GM23338 (cell line): ENCODE measurements at regions not wholly inside any gene's neighbourhood (a gene's known extent, or its start where the extent isn't known, plus 50 kb on each side); places are given as distances from the start of the nearest gene placed in this dataset.

Experiments used
- ATAC-seq: fragments of 200-7000 bp; cut with Tn5 transposase; 3 replicates; pipeline ENCODE4 v1.9.1; 2020
- DNase-seq: peaks from one replicate; pipeline ENCODE4 v3.0.0-alpha.2; 2015; ENCODE audit warnings: low spot score
- H2AFZ ChIP-seq: fragments of 200-600 bp; sonication (generic); 2 replicates; pipeline ENCODE4 v1.8.0; 2016; ENCODE audit warnings: antibody characterized with exemption, mild to moderate bottlenecking, moderate library complexity
- H3F3A ChIP-seq: fragments of 200-600 bp; sonication (generic); replicated peaks from 2 replicates; pipeline ENCODE4 v1.8.0; 2017; ENCODE audit warnings: antibody characterized with exemption, mixed run types, low read depth
- H3K27ac ChIP-seq: fragments of 200-600 bp; sonication (generic); 2 replicates; pipeline ENCODE4 v1.6.1; 2016; ENCODE audit warnings: low read depth
- H3K27me3 ChIP-seq: fragments of 200-600 bp; sonication (generic); 2 replicates; pipeline ENCODE4 v1.8.0; 2016; ENCODE audit warnings: mild to moderate bottlenecking, mixed run types, moderate library complexity; ENCODE audit not compliant: insufficient read depth
- H3K36me3 ChIP-seq: fragments of 200-600 bp; sonication (generic); 2 replicates; pipeline ENCODE4 v1.8.0; 2016; ENCODE audit warnings: mild to moderate bottlenecking; ENCODE audit not compliant: insufficient read depth
- H3K4me1 ChIP-seq: fragments of 200-600 bp; sonication (generic); 2 replicates; pipeline ENCODE4 v1.8.0; 2016; ENCODE audit warnings: mild to moderate bottlenecking, moderate library complexity; ENCODE audit not compliant: insufficient read depth
- H3K4me2 ChIP-seq: fragments of 200-600 bp; sonication (generic); 2 replicates; pipeline ENCODE4 v1.7.1; 2017; ENCODE audit warnings: mixed run types
- H3K4me3 ChIP-seq: fragments of 200-600 bp; sonication (generic); 2 replicates; pipeline ENCODE4 v1.6.1; 2016; ENCODE audit warnings: mixed run types
- H3K79me2 ChIP-seq: fragments of 200-600 bp; sonication (generic); replicated peaks from 2 replicates; pipeline ENCODE4 v1.8.0; 2017; ENCODE audit warnings: mild to moderate bottlenecking; ENCODE audit not compliant: insufficient read depth
- H3K9me2 ChIP-seq: fragments of 200-600 bp; sonication (generic); 2 replicates; pipeline ENCODE4 v1.8.0; 2017; ENCODE audit not compliant: insufficient read depth
- H4K20me1 ChIP-seq: fragments of 200-600 bp; sonication (generic); replicated peaks from 2 replicates; pipeline ENCODE4 v1.8.0; 2017; ENCODE audit warnings: mild to moderate bottlenecking; ENCODE audit not compliant: insufficient read depth
- H3K27ac Mint-ChIP-seq: 2 replicates; pipeline ENCODE4 v1.8.0; 2020; ENCODE audit warnings: inconsistent platforms, mild to moderate bottlenecking, moderate library complexity, mixed read lengths
- H3K27me3 Mint-ChIP-seq: 3 replicates; pipeline ENCODE4 v1.8.0; 2022; ENCODE audit warnings: low read depth, mild to moderate bottlenecking, moderate library complexity, mixed read lengths, inconsistent platforms; ENCODE audit not compliant: insufficient read depth, poor library complexity
- H3K36me3 Mint-ChIP-seq: 3 replicates; pipeline ENCODE4 v1.8.0; 2021; ENCODE audit warnings: low read depth, mild to moderate bottlenecking, inconsistent platforms, moderate library complexity, mixed read lengths
- H3K4me1 Mint-ChIP-seq: 3 replicates; pipeline ENCODE4 v1.8.0; 2020; ENCODE audit warnings: mild to moderate bottlenecking, inconsistent platforms, mixed read lengths
- H3K4me3 Mint-ChIP-seq: 3 replicates; pipeline ENCODE4 v1.8.0; 2021; ENCODE audit warnings: moderate library complexity, mild to moderate bottlenecking, inconsistent platforms, mixed read lengths
- H3K9me3 Mint-ChIP-seq: 3 replicates; pipeline ENCODE4 v1.8.0; 2020; ENCODE audit warnings: moderate library complexity, mild to moderate bottlenecking, inconsistent platforms, mixed read lengths
- JUNB ChIP-seq: IDR thresholded peaks from one replicate; pipeline ENCODE4 v1.6.1; 2016; ENCODE audit warnings: antibody characterized with exemption; ENCODE audit not compliant: unreplicated experiment
- POLR2AphosphoS5 ChIP-seq: IDR thresholded peaks from 2 replicates; pipeline ENCODE4 v1.6.1; 2016; ENCODE audit warnings: antibody characterized with exemption, low read depth
- STAT1 ChIP-seq: IDR thresholded peaks from one replicate; pipeline ENCODE4 v1.6.1; 2016; ENCODE audit warnings: antibody characterized with exemption; ENCODE audit not compliant: unreplicated experiment
- ZNF114 ChIP-seq: fragments of 250-450 bp; sonication (Bioruptor Pico); IDR thresholded peaks from 2 replicates; pipeline ENCODE4 v1.5.0; 2020; ENCODE audit warnings: mild to moderate bottlenecking, moderate library complexity
- TF ChIP-seq, protein P1 (sequence below): fragments of 250-450 bp; sonication (Bioruptor Pico); IDR thresholded peaks from 2 replicates; pipeline ENCODE4 v1.5.0; 2020; ENCODE audit warnings: mild to moderate bottlenecking, moderate library complexity
- TF ChIP-seq, protein P2 (sequence below), 2 experiments: fragments of 200-600 bp in 1 of 2; sonication (generic) in 1 of 2; conservative IDR thresholded peaks; 2 replicates each; pipeline versions ENCODE4 v1.5.1 to v1.6.1; 2016 to 2017; ENCODE audit warnings: antibody characterized with exemption in 2 of 2, low read depth in 2 of 2, mild to moderate bottlenecking in 2 of 2, moderate library complexity in 1 of 2
- TF ChIP-seq, protein P3 (sequence below): IDR thresholded peaks from 2 replicates; pipeline ENCODE4 v1.6.1; 2016; ENCODE audit warnings: antibody characterized with exemption

DNA sequence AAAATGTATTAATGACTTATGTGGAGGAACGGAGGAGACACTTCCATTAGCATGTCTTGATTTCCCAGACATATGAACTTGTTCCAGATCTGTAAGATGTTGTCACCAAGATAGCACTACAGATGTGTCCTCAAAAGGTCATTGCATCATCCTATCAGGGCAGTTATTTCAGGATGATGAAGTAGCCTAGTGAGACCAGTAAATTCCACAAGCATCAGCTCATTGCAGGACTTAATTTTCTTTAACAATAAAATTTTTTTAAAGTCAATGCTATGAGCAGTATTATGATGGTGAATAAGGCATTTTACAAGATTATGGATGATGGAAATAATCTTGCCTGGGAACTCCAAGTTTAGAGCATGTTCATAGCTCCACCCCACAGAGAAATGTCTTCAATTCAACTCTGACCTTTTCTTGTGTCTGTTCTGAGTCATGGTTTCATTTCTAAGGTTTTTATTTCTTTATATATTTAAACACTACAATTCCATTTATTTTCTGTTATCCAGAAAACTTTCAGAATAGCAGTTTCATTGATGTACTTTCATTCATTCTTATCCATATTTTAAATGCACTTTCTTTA lies 1203.3 kb upstream of the CELF2 start (continued):
- TF ChIP-seq, protein P1, sequence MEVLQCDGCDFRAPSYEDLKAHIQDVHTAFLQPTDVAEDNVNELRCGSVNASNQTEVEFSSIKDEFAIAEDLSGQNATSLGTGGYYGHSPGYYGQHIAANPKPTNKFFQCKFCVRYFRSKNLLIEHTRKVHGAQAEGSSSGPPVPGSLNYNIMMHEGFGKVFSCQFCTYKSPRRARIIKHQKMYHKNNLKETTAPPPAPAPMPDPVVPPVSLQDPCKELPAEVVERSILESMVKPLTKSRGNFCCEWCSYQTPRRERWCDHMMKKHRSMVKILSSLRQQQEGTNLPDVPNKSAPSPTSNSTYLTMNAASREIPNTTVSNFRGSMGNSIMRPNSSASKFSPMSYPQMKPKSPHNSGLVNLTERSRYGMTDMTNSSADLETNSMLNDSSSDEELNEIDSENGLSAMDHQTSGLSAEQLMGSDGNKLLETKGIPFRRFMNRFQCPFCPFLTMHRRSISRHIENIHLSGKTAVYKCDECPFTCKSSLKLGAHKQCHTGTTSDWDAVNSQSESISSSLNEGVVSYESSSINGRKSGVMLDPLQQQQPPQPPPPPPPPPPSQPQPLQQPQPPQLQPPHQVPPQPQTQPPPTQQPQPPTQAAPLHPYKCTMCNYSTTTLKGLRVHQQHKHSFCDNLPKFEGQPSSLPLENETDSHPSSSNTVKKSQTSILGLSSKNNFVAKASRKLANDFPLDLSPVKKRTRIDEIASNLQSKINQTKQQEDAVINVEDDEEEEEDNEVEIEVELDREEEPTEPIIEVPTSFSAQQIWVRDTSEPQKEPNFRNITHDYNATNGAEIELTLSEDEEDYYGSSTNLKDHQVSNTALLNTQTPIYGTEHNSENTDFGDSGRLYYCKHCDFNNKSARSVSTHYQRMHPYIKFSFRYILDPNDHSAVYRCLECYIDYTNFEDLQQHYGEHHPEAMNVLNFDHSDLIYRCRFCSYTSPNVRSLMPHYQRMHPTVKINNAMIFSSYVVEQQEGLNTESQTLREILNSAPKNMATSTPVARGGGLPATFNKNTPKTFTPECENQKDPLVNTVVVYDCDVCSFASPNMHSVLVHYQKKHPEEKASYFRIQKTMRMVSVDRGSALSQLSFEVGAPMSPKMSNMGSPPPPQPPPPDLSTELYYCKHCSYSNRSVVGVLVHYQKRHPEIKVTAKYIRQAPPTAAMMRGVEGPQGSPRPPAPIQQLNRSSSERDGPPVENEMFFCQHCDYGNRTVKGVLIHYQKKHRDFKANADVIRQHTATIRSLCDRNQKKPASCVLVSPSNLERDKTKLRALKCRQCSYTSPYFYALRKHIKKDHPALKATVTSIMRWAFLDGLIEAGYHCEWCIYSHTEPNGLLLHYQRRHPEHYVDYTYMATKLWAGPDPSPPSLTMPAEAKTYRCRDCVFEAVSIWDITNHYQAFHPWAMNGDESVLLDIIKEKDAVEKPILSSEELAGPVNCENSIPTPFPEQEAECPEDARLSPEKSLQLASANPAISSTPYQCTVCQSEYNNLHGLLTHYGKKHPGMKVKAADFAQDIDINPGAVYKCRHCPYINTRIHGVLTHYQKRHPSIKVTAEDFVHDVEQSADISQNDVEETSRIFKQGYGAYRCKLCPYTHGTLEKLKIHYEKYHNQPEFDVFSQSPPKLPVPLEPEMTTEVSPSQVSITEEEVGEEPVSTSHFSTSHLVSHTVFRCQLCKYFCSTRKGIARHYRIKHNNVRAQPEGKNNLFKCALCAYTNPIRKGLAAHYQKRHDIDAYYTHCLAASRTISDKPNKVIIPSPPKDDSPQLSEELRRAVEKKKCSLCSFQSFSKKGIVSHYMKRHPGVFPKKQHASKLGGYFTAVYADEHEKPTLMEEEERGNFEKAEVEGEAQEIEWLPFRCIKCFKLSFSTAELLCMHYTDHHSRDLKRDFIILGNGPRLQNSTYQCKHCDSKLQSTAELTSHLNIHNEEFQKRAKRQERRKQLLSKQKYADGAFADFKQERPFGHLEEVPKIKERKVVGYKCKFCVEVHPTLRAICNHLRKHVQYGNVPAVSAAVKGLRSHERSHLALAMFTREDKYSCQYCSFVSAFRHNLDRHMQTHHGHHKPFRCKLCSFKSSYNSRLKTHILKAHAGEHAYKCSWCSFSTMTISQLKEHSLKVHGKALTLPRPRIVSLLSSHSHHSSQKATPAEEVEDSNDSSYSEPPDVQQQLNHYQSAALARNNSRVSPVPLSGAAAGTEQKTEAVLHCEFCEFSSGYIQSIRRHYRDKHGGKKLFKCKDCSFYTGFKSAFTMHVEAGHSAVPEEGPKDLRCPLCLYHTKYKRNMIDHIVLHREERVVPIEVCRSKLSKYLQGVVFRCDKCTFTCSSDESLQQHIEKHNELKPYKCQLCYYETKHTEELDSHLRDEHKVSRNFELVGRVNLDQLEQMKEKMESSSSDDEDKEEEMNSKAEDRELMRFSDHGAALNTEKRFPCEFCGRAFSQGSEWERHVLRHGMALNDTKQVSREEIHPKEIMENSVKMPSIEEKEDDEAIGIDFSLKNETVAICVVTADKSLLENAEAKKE: no peak
- TF ChIP-seq POLR2AphosphoS5: no peak
- TF ChIP-seq, protein P2, sequence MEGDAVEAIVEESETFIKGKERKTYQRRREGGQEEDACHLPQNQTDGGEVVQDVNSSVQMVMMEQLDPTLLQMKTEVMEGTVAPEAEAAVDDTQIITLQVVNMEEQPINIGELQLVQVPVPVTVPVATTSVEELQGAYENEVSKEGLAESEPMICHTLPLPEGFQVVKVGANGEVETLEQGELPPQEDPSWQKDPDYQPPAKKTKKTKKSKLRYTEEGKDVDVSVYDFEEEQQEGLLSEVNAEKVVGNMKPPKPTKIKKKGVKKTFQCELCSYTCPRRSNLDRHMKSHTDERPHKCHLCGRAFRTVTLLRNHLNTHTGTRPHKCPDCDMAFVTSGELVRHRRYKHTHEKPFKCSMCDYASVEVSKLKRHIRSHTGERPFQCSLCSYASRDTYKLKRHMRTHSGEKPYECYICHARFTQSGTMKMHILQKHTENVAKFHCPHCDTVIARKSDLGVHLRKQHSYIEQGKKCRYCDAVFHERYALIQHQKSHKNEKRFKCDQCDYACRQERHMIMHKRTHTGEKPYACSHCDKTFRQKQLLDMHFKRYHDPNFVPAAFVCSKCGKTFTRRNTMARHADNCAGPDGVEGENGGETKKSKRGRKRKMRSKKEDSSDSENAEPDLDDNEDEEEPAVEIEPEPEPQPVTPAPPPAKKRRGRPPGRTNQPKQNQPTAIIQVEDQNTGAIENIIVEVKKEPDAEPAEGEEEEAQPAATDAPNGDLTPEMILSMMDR (conservative IDR thresholded peaks at IDR 0.05; ENCODE audit: low read depth in 2 of 2): no peak
- no peak for TF ChIP-seq JUNB

DNA sequence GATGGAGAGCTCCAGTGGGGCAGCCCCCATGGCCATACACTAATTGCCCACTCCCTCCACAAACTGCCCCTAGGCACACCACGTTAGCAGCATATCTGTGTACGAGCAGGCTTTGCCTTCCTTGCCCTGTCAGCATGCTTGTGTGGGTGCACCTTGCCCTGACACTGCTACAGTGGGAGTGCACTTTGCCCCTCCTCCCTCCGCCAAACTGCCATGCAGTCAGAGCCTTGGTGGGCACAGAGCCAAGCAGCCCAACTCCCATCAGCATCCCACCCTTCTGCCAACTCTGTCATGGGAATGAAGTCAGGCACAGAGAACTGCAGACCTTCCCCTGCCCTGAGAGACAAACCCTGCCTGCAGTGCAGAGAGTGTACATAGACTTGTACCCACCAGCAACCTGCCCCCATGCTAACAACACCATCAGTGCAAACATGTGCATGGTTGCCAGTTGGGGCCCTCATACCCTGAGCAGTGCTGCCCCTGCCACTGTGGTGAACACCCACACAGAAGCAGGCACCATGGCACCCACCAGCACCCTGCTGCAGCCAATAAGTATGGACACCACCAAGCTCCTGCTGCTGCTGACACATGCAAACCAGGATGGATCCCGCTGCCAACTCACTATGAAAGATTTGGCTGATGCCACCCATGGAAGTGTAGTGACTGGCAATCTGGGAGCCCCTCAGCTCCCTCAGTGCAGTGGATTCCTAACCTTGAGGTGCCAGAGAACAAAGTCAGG lies 1197.7 kb upstream of the CELF2 start:
- H3K27me3 Mint-ChIP-seq: no peaks in the 10 kb centered on the region
- ATAC-seq: no peak
- no peaks in the 10 kb centered on the region for H3K4me1 Mint-ChIP-seq
- peaks cover 10% of the 10 kb centered on the region; the same call in 2 of the 3 replicates for H3K36me3 Mint-ChIP-seq
- H3K79me2 ChIP-seq: no peaks in the 10 kb centered on the region
- H3K27ac ChIP-seq: no peak overlapping the region
- no peak for DNase-seq
- no peaks in the 10 kb centered on the region for H4K20me1 ChIP-seq
- peaks cover 5% of the 10 kb centered on the region; the same call in 1 of the 2 replicates for H3K9me2 ChIP-seq
- H3K27me3 ChIP-seq: no peaks in the 10 kb centered on the region
- no peaks in the 10 kb centered on the region for H3K36me3 ChIP-seq
- no peak overlapping the region for H3K4me2 ChIP-seq
- H3K9me3 Mint-ChIP-seq: peaks cover 16% of the 10 kb centered on the region
- H2AFZ ChIP-seq: no peak overlapping the region
- no peak overlapping the region for H3K4me3 Mint-ChIP-seq
- no peaks in the 10 kb centered on the region for H3K4me1 ChIP-seq
- TF ChIP-seq STAT1 (no peak), ZNF114 (no peak)
- TF ChIP-seq, protein P3, sequence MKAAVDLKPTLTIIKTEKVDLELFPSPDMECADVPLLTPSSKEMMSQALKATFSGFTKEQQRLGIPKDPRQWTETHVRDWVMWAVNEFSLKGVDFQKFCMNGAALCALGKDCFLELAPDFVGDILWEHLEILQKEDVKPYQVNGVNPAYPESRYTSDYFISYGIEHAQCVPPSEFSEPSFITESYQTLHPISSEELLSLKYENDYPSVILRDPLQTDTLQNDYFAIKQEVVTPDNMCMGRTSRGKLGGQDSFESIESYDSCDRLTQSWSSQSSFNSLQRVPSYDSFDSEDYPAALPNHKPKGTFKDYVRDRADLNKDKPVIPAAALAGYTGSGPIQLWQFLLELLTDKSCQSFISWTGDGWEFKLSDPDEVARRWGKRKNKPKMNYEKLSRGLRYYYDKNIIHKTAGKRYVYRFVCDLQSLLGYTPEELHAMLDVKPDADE: no peak
- H3F3A ChIP-seq: no peaks in the 10 kb centered on the region
- no peak overlapping the region for H3K4me3 ChIP-seq
- no peak overlapping the region for H3K27ac Mint-ChIP-seq
